HFF-Myc (cell line): ENCODE measurements at regions not wholly inside any gene's neighbourhood (a gene's known extent, or its start where the extent isn't known, plus 50 kb on each side); places are given as distances from the start of the nearest gene placed in this dataset.
A peak's percentile ranks its signal among the peaks of the same experiment; 100 is the strongest.
"Not testable (repeated sequence)": the region's sequence is repeated elsewhere in the genome, so short reads cannot be mapped to it uniquely, and the experiment has no call there.

ENCODE experiments used
- DNase-seq: peaks from one replicate; pipeline ENCODE4 v3.0.0-alpha.2; 2011; ENCODE audit warnings: low read depth; ENCODE audit errors: extremely low read depth
- H3K4me3 ChIP-seq: replicated peaks from 2 replicates; pipeline ENCODE4 v1.5.1; 2011; ENCODE audit warnings: low read depth, mild to moderate bottlenecking, control low read depth, low read length
- TF ChIP-seq, protein P1 (sequence below): IDR thresholded peaks from 2 replicates; pipeline ENCODE4 v1.5.1; 2012; ENCODE audit warnings: mild to moderate bottlenecking, low read depth, low read length, control low read depth; ENCODE audit errors: missing control alignments

DNA sequence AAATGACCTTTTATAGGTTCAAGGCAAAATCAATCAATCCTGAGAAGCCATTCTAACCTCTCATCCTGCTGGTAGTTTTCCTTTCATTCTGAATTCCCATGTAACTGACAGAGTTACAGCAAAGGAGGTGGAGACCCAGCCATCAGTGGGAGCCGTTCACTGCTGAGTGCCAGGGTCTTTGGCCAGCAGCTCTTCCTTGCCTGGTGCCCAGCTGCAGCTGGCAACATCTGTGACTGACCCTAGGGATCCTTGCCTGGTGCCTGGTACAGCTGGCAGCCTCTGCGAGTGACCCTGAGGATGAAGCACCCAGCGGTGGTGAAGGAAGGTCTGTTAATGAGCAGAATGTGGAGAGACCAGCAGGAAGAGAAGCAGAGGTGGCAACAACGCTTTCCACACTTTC is 314.6 kb downstream of the THBS2 start:
- DNase-seq, result no peak
- TF ChIP-seq, protein P1, sequence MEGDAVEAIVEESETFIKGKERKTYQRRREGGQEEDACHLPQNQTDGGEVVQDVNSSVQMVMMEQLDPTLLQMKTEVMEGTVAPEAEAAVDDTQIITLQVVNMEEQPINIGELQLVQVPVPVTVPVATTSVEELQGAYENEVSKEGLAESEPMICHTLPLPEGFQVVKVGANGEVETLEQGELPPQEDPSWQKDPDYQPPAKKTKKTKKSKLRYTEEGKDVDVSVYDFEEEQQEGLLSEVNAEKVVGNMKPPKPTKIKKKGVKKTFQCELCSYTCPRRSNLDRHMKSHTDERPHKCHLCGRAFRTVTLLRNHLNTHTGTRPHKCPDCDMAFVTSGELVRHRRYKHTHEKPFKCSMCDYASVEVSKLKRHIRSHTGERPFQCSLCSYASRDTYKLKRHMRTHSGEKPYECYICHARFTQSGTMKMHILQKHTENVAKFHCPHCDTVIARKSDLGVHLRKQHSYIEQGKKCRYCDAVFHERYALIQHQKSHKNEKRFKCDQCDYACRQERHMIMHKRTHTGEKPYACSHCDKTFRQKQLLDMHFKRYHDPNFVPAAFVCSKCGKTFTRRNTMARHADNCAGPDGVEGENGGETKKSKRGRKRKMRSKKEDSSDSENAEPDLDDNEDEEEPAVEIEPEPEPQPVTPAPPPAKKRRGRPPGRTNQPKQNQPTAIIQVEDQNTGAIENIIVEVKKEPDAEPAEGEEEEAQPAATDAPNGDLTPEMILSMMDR, result no peak
- no peak overlapping the region for H3K4me3 ChIP-seq

DNA sequence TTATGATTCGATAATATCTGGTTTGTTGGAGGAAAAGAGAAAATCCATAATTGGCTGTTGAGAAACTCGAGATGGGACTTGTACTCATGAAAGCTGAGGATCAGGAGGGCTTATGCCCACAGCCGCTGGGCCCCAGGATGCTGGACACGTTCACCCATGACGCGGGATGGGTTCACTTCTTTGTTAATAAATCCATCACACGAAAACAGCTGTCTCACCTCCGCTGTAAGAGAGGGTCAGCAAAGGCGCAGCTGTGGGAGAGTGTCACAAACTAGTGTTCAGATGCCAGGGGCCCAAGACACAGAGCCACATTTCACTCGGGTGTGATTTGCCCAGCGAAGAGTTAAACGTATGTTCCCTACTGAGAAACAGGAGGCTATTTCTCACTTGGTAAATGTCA is 315.1 kb downstream of the THBS2 start:
- no peak for DNase-seq
- TF ChIP-seq, protein P1, result no peak

GRCh38 chr6:168937054-168937453 is 316.6 kb downstream of the THBS2 start:
- TF ChIP-seq, protein P1, result no peak
- DNase-seq, result peak; percentile 2
- no peak overlapping the region for H3K4me3 ChIP-seq

More for the DNA sequence above, 315.1 kb downstream of the THBS2 start:
- H3K4me3 ChIP-seq, result no peak overlapping the region

DNA sequence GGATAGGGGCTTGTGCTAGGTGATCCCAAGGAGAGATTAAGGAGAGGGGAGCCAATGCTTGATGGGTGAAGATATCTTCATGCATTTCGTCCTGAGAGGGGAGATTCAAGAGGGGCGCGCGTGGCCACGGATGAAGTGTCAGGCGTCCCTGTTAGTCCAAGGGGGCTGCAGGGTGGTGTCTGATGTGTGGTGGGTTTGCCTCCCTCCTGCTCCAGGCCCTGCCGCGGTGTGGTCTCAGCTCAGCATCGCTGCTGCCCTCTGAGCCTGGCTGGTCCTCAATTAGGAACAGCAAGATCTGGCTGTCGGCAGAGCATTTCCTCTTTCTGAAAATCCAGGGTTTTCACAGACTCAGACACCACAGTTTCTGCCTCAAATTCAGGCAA is 318.0 kb downstream of the THBS2 start:
- no peak overlapping the region for H3K4me3 ChIP-seq
- TF ChIP-seq, protein P1, result no peak
- DNase-seq, result no peak

GRCh38 chr6:168934660-168935627 is 318.7 kb downstream of the THBS2 start:
- DNase-seq, result no peak
- no peak overlapping the region for H3K4me3 ChIP-seq
- TF ChIP-seq, protein P1, result no peak

DNA sequence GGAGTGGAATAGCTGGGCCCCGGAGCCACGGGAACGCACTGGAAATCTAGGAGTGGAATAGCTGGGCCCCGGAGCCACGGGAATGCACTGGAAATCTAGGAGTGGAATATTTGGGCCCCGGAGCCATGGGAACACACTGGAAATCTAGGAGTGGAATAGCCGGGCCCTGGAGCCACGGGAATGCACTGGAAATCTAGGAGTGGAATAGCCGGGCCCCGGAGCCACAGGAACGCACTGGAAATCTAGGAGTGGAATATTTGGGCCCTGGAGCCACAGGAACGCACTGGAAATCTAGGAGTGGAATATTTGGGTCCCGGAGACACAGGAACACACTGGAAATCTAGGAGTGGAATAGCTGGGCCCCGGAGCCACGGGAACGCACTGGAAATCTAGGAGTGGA is 321.5 kb downstream of the THBS2 start:
- not testable (repeated sequence) for DNase-seq

GRCh38 chr6:168931072-168931471 is 322.6 kb downstream of the THBS2 start:
- not testable (repeated sequence) for DNase-seq, H3K4me3 ChIP-seq

More for the DNA sequence above, 321.5 kb downstream of the THBS2 start:
- H3K4me3 ChIP-seq, result not testable (repeated sequence)
